T-cell (primary cell): ENCODE measurements at regions not wholly inside any gene's neighbourhood (a gene's known extent, or its start where the extent isn't known, plus 50 kb on each side); places are given as distances from the start of the nearest gene placed in this dataset.

Experiments used
- ATAC-seq, 4 experiments: fragments of 200-7000 bp in 3 of 4; fragments of 150-1000 bp in 1 of 4; cut with Tn5 transposase; replicated peaks in 1 of 4; 1 replicate in 3 of 4; 2 replicates in 1 of 4; pipeline ENCODE4 v1.10.0; 2021; ENCODE audit warnings: moderate library complexity in 3 of 4, mild to moderate bottlenecking in 2 of 4, moderate number of reproducible peaks in 1 of 4
- CTCF ChIA-PET, 2 donors: fragments of 300-600 bp; sonication (Branson Sonifier 250); formaldehyde crosslinking; loops; one replicate each; lab custom pipeline; 2022; ENCODE audit warnings: antibody characterized with exemption in 2 of 2; lab: Charles Lee
- POLR2A ChIA-PET, 2 donors: fragments of 300-600 bp; sonication (Branson Sonifier 250); formaldehyde crosslinking; loops; one replicate each; lab custom pipeline; 2022; ENCODE audit warnings: antibody characterized with exemption in 2 of 2; lab: Charles Lee
- DNase-seq, 35 experiments: peaks; one replicate each; pipeline versions ENCODE4 v3.0.0 to v3.0.0-alpha.2; 2013 to 2023
- H3K27ac ChIP-seq: one replicate; pipeline ENCODE4 v1.5.1; 2013; ENCODE audit warnings: low read length
- H3K27me3 ChIP-seq, 2 experiments: replicated peaks in 1 of 2; 1 replicate in 1 of 2; 2 replicates in 1 of 2; pipeline versions ENCODE4 v1.6.1 to v1.7.0; 2013; ENCODE audit warnings: low read length in 1 of 2, mixed read lengths in 1 of 2; ENCODE audit not compliant: control insufficient read depth in 2 of 2, insufficient read depth in 2 of 2; ENCODE audit errors: extremely low read depth in 1 of 2
- H3K36me3 ChIP-seq, 2 donors: 1 replicate in 1 of 2; 2 replicates in 1 of 2; pipeline versions ENCODE4 v1.6.1 to v1.7.0; 2013; ENCODE audit warnings: low read length in 1 of 2; ENCODE audit not compliant: control insufficient read depth in 2 of 2, insufficient read depth in 1 of 2; ENCODE audit errors: extremely low read depth in 1 of 2
- H3K4me1 ChIP-seq, 2 experiments: 1 replicate in 1 of 2; 2 replicates in 1 of 2; pipeline versions ENCODE4 v1.6.1 to v1.7.0; 2013; ENCODE audit warnings: low read length in 2 of 2, mixed read lengths in 1 of 2; ENCODE audit not compliant: insufficient read depth in 2 of 2, control insufficient read depth in 1 of 2; ENCODE audit errors: extremely low read depth in 1 of 2
- H3K4me3 ChIP-seq, 2 donors: 1 replicate in 1 of 2; 2 replicates in 1 of 2; pipeline versions ENCODE4 v1.5.1 to v1.7.0; 2013; ENCODE audit warnings: mild to moderate bottlenecking in 2 of 2, low read length in 1 of 2, moderate library complexity in 1 of 2; ENCODE audit not compliant: control insufficient read depth in 1 of 2; ENCODE audit errors: extremely low read depth in 1 of 2
- H3K9me3 ChIP-seq: 2 replicates; pipeline ENCODE4 v1.7.0; 2013
- H3K27ac Mint-ChIP-seq, 2 donors: one replicate each; pipeline ENCODE4 v1.8.0; 2020 to 2021; ENCODE audit warnings: mild to moderate bottlenecking in 2 of 2, mixed read lengths in 2 of 2
- H3K27me3 Mint-ChIP-seq, 2 donors: one replicate each; pipeline ENCODE4 v1.8.0; 2021 to 2022; ENCODE audit warnings: mixed read lengths in 2 of 2
- H3K36me3 Mint-ChIP-seq: one replicate; pipeline ENCODE4 v1.8.0; 2021; ENCODE audit warnings: mixed read lengths
- H3K4me1 Mint-ChIP-seq, 3 donors: one replicate each; pipeline ENCODE4 v1.8.0; 2020 to 2022; ENCODE audit warnings: mixed read lengths in 3 of 3, mild to moderate bottlenecking in 1 of 3
- H3K4me3 Mint-ChIP-seq, 3 donors: one replicate each; pipeline ENCODE4 v1.8.0; 2020 to 2022; ENCODE audit warnings: mild to moderate bottlenecking in 3 of 3, mixed read lengths in 3 of 3, moderate library complexity in 3 of 3
- H3K9me3 Mint-ChIP-seq, 3 donors: one replicate each; pipeline ENCODE4 v1.8.0; 2020 to 2022; ENCODE audit warnings: mixed read lengths in 3 of 3
- WGBS: methylation state at CpG from one replicate; pipeline ENCODE4 v1.1.5; 2013; ENCODE audit warnings: missing lambda C conversion rate; ENCODE audit not compliant: insufficient coverage; 5-methylcytosine and 5-hydroxymethylcytosine counted together

GRCh38 chr22:34798605-34799004 is 267.4 kb upstream of the ISX start:
- H3K27ac ChIP-seq: no peak overlapping the region
- H3K36me3 ChIP-seq: no peaks in the 10 kb centered on the region
- ChIA-PET CTCF (no interaction called here), POLR2A (no interaction called here)
- H3K4me1 ChIP-seq: no peaks in the 10 kb centered on the region
- H3K4me3 Mint-ChIP-seq: no peak overlapping the region
- H3K27me3 Mint-ChIP-seq: peaks cover 0 to 12% of the 10 kb centered on the region in 2 donors
- H3K4me3 ChIP-seq: no peak overlapping the region
- H3K9me3 Mint-ChIP-seq: peaks cover 0 to 5% (median 0%) of the 10 kb centered on the region in 3 donors
- ATAC-seq (no peak), DNase-seq (no peak)
- no peaks in the 10 kb centered on the region for H3K9me3 ChIP-seq
- H3K36me3 Mint-ChIP-seq: no peaks in the 10 kb centered on the region
- H3K4me1 Mint-ChIP-seq: no peaks in the 10 kb centered on the region
- H3K27me3 ChIP-seq: peaks cover 0 to 2% of the 10 kb centered on the region in 2 experiments
- no peak overlapping the region for H3K27ac Mint-ChIP-seq
- WGBS: 63% methylated on average over 3 of the region's 3 CpGs

GRCh38 chr22:34800260-34800980 is 265.5 kb upstream of the ISX start:
- WGBS: 63% methylated on average over 7 of the region's 10 CpGs
- Mint-ChIP-seq H3K27ac (no peak overlapping the region), H3K4me3 (no peak overlapping the region), H3K9me3 (peaks cover 0 to 5% (median 0%) of the 10 kb centered on the region in 3 donors), H3K27me3 (peaks cover 4 to 12% of the 10 kb centered on the region in 2 donors), H3K4me1 (no peaks in the 10 kb centered on the region), H3K36me3 (no peaks in the 10 kb centered on the region)
- H3K4me3 ChIP-seq: no peak overlapping the region
- H3K27me3 ChIP-seq: peaks cover 0 to 2% of the 10 kb centered on the region in 2 experiments
- H3K36me3 ChIP-seq: no peaks in the 10 kb centered on the region
- no peaks in the 10 kb centered on the region for H3K9me3 ChIP-seq
- H3K27ac ChIP-seq: no peak overlapping the region
- no peaks in the 10 kb centered on the region for H3K4me1 ChIP-seq
- ChIA-PET CTCF (no interaction called here), POLR2A (no interaction called here)
- DNase-seq: no peak
- ATAC-seq: no peak

- no peak for DNase-seq
- Histone ChIP-seq H3K36me3 (no peaks in the 10 kb centered on the region), H3K27ac (no peak overlapping the region), H3K4me3 (no peak overlapping the region), H3K9me3 (no peaks in the 10 kb centered on the region), H3K27me3 (peaks cover 0 to 2% of the 10 kb centered on the region in 2 experiments), H3K4me1 (no peaks in the 10 kb centered on the region)
- Mint-ChIP-seq H3K4me1 (no peaks in the 10 kb centered on the region), H3K27ac (no peak overlapping the region), H3K9me3 (peaks cover 0 to 5% (median 0%) of the 10 kb centered on the region in 3 donors), H3K36me3 (no peaks in the 10 kb centered on the region), H3K4me3 (no peak overlapping the region), H3K27me3 (peaks cover 4 to 12% of the 10 kb centered on the region in 2 donors)
- POLR2A ChIA-PET: no interaction called here
- 91% methylated on average over 7 of the region's 11 CpGs for WGBS
- no peak for ATAC-seq
- CTCF ChIA-PET: no interaction called here
Observed at GRCh38 chr22:34801221-34801620, 264.7 kb upstream of the ISX start.

- no peak overlapping the region for H3K4me3 Mint-ChIP-seq
- no peak overlapping the region for H3K27ac Mint-ChIP-seq
- ChIA-PET CTCF (no interaction called here), POLR2A (no interaction called here)
- H3K4me1 ChIP-seq: no peaks in the 10 kb centered on the region
- no peaks in the 10 kb centered on the region for H3K9me3 ChIP-seq
- no peaks in the 10 kb centered on the region for H3K36me3 ChIP-seq
- no peak for DNase-seq
- no peak overlapping the region for H3K27ac ChIP-seq
- H3K36me3 Mint-ChIP-seq: no peaks in the 10 kb centered on the region
- peaks cover 0 to 2% of the 10 kb centered on the region in 2 experiments for H3K27me3 ChIP-seq
- peaks cover 0 to 5% (median 0%) of the 10 kb centered on the region in 3 donors for H3K9me3 Mint-ChIP-seq
- no peak for ATAC-seq
- 100% methylated on average over 2 of the region's 3 CpGs for WGBS
- H3K27me3 Mint-ChIP-seq: peaks cover 4 to 10% of the 10 kb centered on the region in 2 donors
- H3K4me3 ChIP-seq: no peak overlapping the region
- H3K4me1 Mint-ChIP-seq: no peaks in the 10 kb centered on the region
Observed at GRCh38 chr22:34804091-34804490, 261.9 kb upstream of the ISX start.

- ChIA-PET CTCF (no interaction called here), POLR2A (no interaction called here)
- ATAC-seq (no peak), DNase-seq (no peak)
- H3K4me1 ChIP-seq: no peaks in the 10 kb centered on the region
- peaks cover 0 to under 1% (median 0%) of the 10 kb centered on the region in 3 donors for H3K9me3 Mint-ChIP-seq
- peaks cover 0 to 2% of the 10 kb centered on the region in 2 experiments for H3K27me3 ChIP-seq
- H3K27ac Mint-ChIP-seq: no peak overlapping the region
- no peaks in the 10 kb centered on the region for H3K36me3 Mint-ChIP-seq
- no CpG with 5 or more reads among the region's 2 CpGs for WGBS
- H3K4me1 Mint-ChIP-seq: no peaks in the 10 kb centered on the region
- H3K27ac ChIP-seq: no peak overlapping the region
- H3K9me3 ChIP-seq: no peaks in the 10 kb centered on the region
- no peak overlapping the region for H3K4me3 ChIP-seq
- no peak overlapping the region for H3K4me3 Mint-ChIP-seq
- peaks cover 4 to 7% of the 10 kb centered on the region in 2 donors for H3K27me3 Mint-ChIP-seq
- no peaks in the 10 kb centered on the region for H3K36me3 ChIP-seq
Observed at GRCh38 chr22:34804604-34805003, 261.4 kb upstream of the ISX start.

- Histone ChIP-seq H3K27me3 (peaks cover 0 to 2% of the 10 kb centered on the region in 2 experiments), H3K4me1 (no peaks in the 10 kb centered on the region), H3K27ac (no peak overlapping the region), H3K4me3 (no peak overlapping the region), H3K36me3 (no peaks in the 10 kb centered on the region), H3K9me3 (no peaks in the 10 kb centered on the region)
- Mint-ChIP-seq H3K4me3 (no peak overlapping the region), H3K36me3 (no peaks in the 10 kb centered on the region), H3K27me3 (peaks cover 2 to 4% of the 10 kb centered on the region in 2 donors), H3K27ac (no peak overlapping the region), H3K9me3 (peaks cover 0 to 6% (median 3%) of the 10 kb centered on the region in 3 donors), H3K4me1 (no peaks in the 10 kb centered on the region)
- CTCF ChIA-PET: no interaction called here
- DNase-seq (no peak), ATAC-seq (no peak)
- POLR2A ChIA-PET: no interaction called here
- 93% methylated on average over 3 of the region's 3 CpGs for WGBS
Observed at GRCh38 chr22:34805771-34806170, 260.2 kb upstream of the ISX start.
